CD14-positive monocyte (primary cell): ENCODE measurements at regions not wholly inside any gene's neighbourhood (a gene's known extent, or its start where the extent isn't known, plus 50 kb on each side); places are given as distances from the start of the nearest gene placed in this dataset.

ENCODE experiments used
- DNase-seq, 3 donors: peaks; one replicate each; pipeline ENCODE4 v3.0.0-alpha.2; 2011 to 2022
- H2AFZ ChIP-seq: 2 replicates; pipeline ENCODE4 v1.6.0; 2012; ENCODE audit warnings: mild to moderate bottlenecking, low read depth, low read length, inconsistent platforms; ENCODE audit not compliant: insufficient read depth, poor library complexity, severe bottlenecking
- H3K27ac ChIP-seq, 2 donors: 1 replicate in 1 of 2; 2 replicates in 1 of 2; pipeline ENCODE4 v1.5.1; 2012 to 2013; ENCODE audit warnings: low read length in 2 of 2, control low read depth in 1 of 2, inconsistent platforms in 1 of 2, low read depth in 1 of 2, mild to moderate bottlenecking in 1 of 2
- H3K27me3 ChIP-seq, 2 donors: one replicate each; pipeline versions ENCODE4 v1.6.0 to v1.6.1; 2011 to 2013; ENCODE audit warnings: low read length in 2 of 2; ENCODE audit not compliant: control insufficient read depth in 2 of 2, insufficient read depth in 2 of 2
- H3K36me3 ChIP-seq, 2 donors: replicated peaks in 1 of 2; 1 replicate in 1 of 2; 2 replicates in 1 of 2; pipeline versions ENCODE4 v1.5.1 to v1.6.1; 2012 to 2013; ENCODE audit warnings: low read length in 2 of 2, control low read depth in 1 of 2, inconsistent platforms in 1 of 2, mild to moderate bottlenecking in 1 of 2; ENCODE audit not compliant: insufficient read depth in 2 of 2, control insufficient read depth in 1 of 2
- H3K4me1 ChIP-seq, 2 donors: 1 replicate in 1 of 2; 2 replicates in 1 of 2; pipeline versions ENCODE4 v1.5.1 to v1.6.1; 2012 to 2013; ENCODE audit warnings: low read length in 2 of 2, control low read depth in 1 of 2, inconsistent platforms in 1 of 2, mild to moderate bottlenecking in 1 of 2, moderate library complexity in 1 of 2; ENCODE audit not compliant: insufficient read depth in 2 of 2, control insufficient read depth in 1 of 2
- H3K4me2 ChIP-seq: replicated peaks from 2 replicates; pipeline ENCODE3; 2012; ENCODE audit warnings: low read length, moderate library complexity, mild to moderate bottlenecking; ENCODE audit not compliant: poor library complexity, severe bottlenecking; ENCODE audit errors: extremely low read depth
- H3K4me3 ChIP-seq, 3 experiments: fragments of 200-600 bp in 1 of 3; sonication (generic) in 1 of 3; replicated peaks in 1 of 3; 1 replicate in 2 of 3; 2 replicates in 1 of 3; pipeline ENCODE4 v1.5.1; 2011 to 2013; ENCODE audit warnings: low read length in 3 of 3, mild to moderate bottlenecking in 3 of 3, control low read depth in 2 of 3, low read depth in 2 of 3, inconsistent platforms in 1 of 3, moderate library complexity in 1 of 3
- H3K79me2 ChIP-seq: 2 replicates; pipeline ENCODE4 v1.6.0; 2012; ENCODE audit warnings: mild to moderate bottlenecking, control low read depth, inconsistent platforms, low read length, moderate library complexity; ENCODE audit not compliant: insufficient read depth
- H3K9ac ChIP-seq: 2 replicates; pipeline ENCODE4 v1.6.0; 2017; ENCODE audit warnings: low read length, mild to moderate bottlenecking; ENCODE audit not compliant: insufficient read depth, poor library complexity, severe bottlenecking
- H3K9me3 ChIP-seq, 2 donors: replicated peaks in 1 of 2; 1 replicate in 1 of 2; 2 replicates in 1 of 2; pipeline versions ENCODE4 v1.5.1 to v1.6.1; 2012 to 2013; ENCODE audit warnings: low read length in 2 of 2, control low read depth in 1 of 2; ENCODE audit not compliant: control insufficient read depth in 1 of 2, insufficient read depth in 1 of 2
- H4K20me1 ChIP-seq: 2 replicates; pipeline ENCODE4 v1.6.0; 2012; ENCODE audit warnings: mild to moderate bottlenecking, low read length, control low read depth, moderate library complexity; ENCODE audit not compliant: insufficient read depth
- H3K27ac Mint-ChIP-seq, 7 donors: one replicate each; pipeline ENCODE4 v1.8.0; 2020; ENCODE audit warnings: mild to moderate bottlenecking in 7 of 7, mixed read lengths in 7 of 7, moderate library complexity in 6 of 7, inconsistent platforms in 2 of 7
- H3K27me3 Mint-ChIP-seq, 3 donors: one replicate each; pipeline ENCODE4 v1.8.0; 2021 to 2022; ENCODE audit warnings: low read depth in 3 of 3, mild to moderate bottlenecking in 3 of 3, mixed read lengths in 3 of 3, moderate library complexity in 3 of 3, inconsistent platforms in 1 of 3
- H3K36me3 Mint-ChIP-seq, 2 donors: one replicate each; pipeline ENCODE4 v1.8.0; 2020; ENCODE audit warnings: mixed read lengths in 2 of 2, inconsistent platforms in 1 of 2, mild to moderate bottlenecking in 1 of 2
- H3K4me1 Mint-ChIP-seq: one replicate; pipeline ENCODE4 v1.8.0; 2020; ENCODE audit warnings: mild to moderate bottlenecking, mixed read lengths
- H3K4me3 Mint-ChIP-seq, 2 donors: one replicate each; pipeline ENCODE4 v1.8.0; 2020; ENCODE audit warnings: mild to moderate bottlenecking in 2 of 2, mixed read lengths in 2 of 2, moderate library complexity in 1 of 2
- H3K9me3 Mint-ChIP-seq, 7 donors: one replicate each; pipeline ENCODE4 v1.8.0; 2020 to 2022; ENCODE audit warnings: mixed read lengths in 7 of 7, mild to moderate bottlenecking in 6 of 7, moderate library complexity in 6 of 7, inconsistent platforms in 2 of 7
- CTCF ChIP-seq: fragments of 200-600 bp; IDR thresholded peaks from one replicate; pipeline ENCODE4 v1.8.0; 2022; ENCODE audit warnings: antibody characterized with exemption, mild to moderate bottlenecking
- whole genome bisulfite sequencing: methylation state at CpG from one replicate; pipeline ENCODE4 v1.1.5; 2013; ENCODE audit warnings: missing lambda C conversion rate; ENCODE audit not compliant: insufficient coverage; 5-methylcytosine and 5-hydroxymethylcytosine counted together
- intact Hi-C, 2 donors: fragments of 100-400 bp; cut with micrococcal nuclease; formaldehyde crosslinking; loops; one replicate each; pipeline versions ENCODE4 v1.15.0 to v1.15.1; 2023

GRCh38 chrX:4570151-4570550 lies 856.7 kb upstream of the PRKX start:
- no peak overlapping the region for H3K4me3 Mint-ChIP-seq
- Histone ChIP-seq H3K27me3 (no peaks in the 10 kb centered on the region), H3K9me3 (peaks cover 0 to 4% of the 10 kb centered on the region in 2 donors), H3K4me2 (no peak overlapping the region), H2AFZ (no peak overlapping the region), H3K4me3 (no peak overlapping the region), H3K27ac (no peak overlapping the region), H3K36me3 (no peaks in the 10 kb centered on the region), H3K9ac (no peak overlapping the region), H4K20me1 (no peaks in the 10 kb centered on the region), H3K79me2 (no peaks in the 10 kb centered on the region), H3K4me1 (no peaks in the 10 kb centered on the region)
- H3K9me3 Mint-ChIP-seq: peaks cover 0 to 9% (median 4%) of the 10 kb centered on the region in 7 donors
- DNase-seq: no peak
- no peaks in the 10 kb centered on the region for H3K36me3 Mint-ChIP-seq
- peaks cover 0 to under 1% (median 0%) of the 10 kb centered on the region in 3 donors for H3K27me3 Mint-ChIP-seq
- no peak for TF ChIP-seq CTCF
- WGBS: no CpG with 5 or more reads among the region's 1 CpG
- no peak overlapping the region for H3K27ac Mint-ChIP-seq
- no peaks in the 10 kb centered on the region for H3K4me1 Mint-ChIP-seq
- intact Hi-C loops: no loop called here

GRCh38 chrX:4560192-4560591 lies 846.7 kb upstream of the PRKX start:
- Histone ChIP-seq H3K27ac (no peak overlapping the region), H3K27me3 (no peaks in the 10 kb centered on the region), H2AFZ (no peak overlapping the region), H3K36me3 (no peaks in the 10 kb centered on the region), H3K79me2 (no peaks in the 10 kb centered on the region), H3K9ac (no peak overlapping the region), H3K4me1 (no peaks in the 10 kb centered on the region), H4K20me1 (no peaks in the 10 kb centered on the region), H3K4me3 (no peak overlapping the region), H3K4me2 (no peak overlapping the region), H3K9me3 (no peaks in the 10 kb centered on the region)
- Mint-ChIP-seq H3K27me3 (peaks cover 0 to 2% (median 1%) of the 10 kb centered on the region in 3 donors), H3K9me3 (peaks cover 0 to 5% (median 0%) of the 10 kb centered on the region in 7 donors), H3K36me3 (no peaks in the 10 kb centered on the region), H3K4me1 (no peaks in the 10 kb centered on the region), H3K4me3 (no peak overlapping the region), H3K27ac (no peak overlapping the region)
- TF ChIP-seq CTCF: no peak
- 100% methylated on average over 2 of the region's 4 CpGs for WGBS
- DNase-seq: no peak
- intact Hi-C loops: no loop called here
